ENCODE measurements at regions not wholly inside any gene's neighbourhood (a gene's known extent, or its start where the extent isn't known, plus 50 kb on each side); places are given as distances from the start of the nearest gene placed in this dataset.

DNA sequence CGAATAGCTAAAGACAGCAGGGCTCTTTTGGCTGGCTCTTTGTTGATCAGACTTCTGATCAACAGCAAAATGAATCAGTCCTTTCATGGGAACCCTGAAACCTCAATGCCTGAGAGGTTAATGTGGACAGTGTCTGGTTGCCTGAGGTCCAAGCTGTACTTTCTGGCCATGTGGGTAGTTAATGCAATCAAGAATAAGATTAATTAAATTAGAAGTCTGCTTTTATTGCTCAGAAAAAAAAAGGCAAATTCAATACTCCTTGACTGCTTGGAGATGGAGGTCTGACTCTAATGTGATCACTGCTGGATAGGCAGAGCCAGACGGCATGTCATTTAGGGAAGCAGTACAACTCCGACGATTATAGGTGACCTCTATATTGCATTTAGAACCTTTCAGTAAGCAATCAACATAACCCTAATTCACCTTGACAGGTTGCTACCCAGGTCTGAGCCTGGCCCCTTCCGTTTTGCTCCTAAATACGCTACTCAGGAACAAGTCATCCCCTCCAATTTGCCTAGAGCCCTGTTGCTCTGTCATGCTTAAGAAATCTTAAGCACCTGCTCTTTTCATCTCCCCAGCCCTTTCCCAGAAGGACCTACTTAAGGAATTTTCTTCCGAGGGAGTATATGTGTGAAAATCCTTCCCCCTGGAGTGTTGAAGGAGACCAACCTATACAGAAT is 370.0 kb upstream of the SPTLC3 start:
- no peak for TF ChIP-seq JUND (IDR thresholded peaks at IDR 0.05; ENCODE audit: low read depth)
- DNase-seq (ENCODE audit: low read depth in 1 of 2, low spot score in 1 of 2), result no peak
- in situ Hi-C loops (cut with HindIII; ENCODE audit: low pct_unique_long_range_greater_than_20kb, low sequenced_read_pairs), result no loop called here

DNA sequence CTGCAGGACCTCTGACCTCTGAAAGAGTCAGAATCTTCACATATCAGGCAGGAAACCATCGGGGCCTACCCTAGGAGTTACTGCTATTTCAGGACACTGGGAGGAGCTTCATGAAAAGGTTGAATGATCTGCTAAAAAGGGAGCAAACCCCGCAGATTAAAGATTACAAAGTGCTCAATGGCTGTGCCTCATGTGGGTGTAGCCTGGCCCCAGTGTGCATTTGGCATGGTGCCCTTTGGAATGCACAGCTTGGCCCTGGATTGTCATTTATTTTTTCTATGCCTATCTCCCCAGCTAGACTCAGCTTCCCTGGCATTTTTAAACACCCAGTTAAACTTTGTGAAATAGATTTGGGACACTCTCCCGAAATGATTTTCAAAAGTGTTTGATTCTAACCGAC is 368.5 kb upstream of the SPTLC3 start:
- TF ChIP-seq JUND (IDR thresholded peaks at IDR 0.05; ENCODE audit: low read depth), result no peak

DNA sequence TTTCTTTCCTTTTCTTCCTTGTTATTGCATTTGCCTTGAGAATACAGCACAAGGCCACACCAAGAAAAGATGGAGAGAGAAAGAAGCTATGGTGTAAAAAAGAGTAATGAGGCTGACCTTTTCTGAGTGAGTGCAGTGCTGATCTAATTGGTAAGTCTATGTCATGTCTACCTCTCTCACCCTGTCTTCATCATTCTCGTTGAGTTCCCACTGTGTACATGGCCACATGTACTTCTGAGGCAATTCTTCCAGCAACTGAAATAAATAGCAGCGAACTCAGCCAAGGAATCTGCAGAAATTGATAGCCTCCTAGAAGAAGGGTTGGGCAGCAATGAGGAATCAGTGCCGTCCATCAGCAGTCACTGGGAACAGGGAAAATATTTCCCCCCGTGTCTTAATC is 367.2 kb upstream of the SPTLC3 start:
- TF ChIP-seq JUND (IDR thresholded peaks at IDR 0.05; ENCODE audit: low read depth), result no peak
- in situ Hi-C loops (cut with HindIII; ENCODE audit: low pct_unique_long_range_greater_than_20kb, low sequenced_read_pairs), result no loop called here
- DNase-seq (ENCODE audit: low read depth in 1 of 2, low spot score in 1 of 2), result no peak

More for the DNA sequence above, 368.5 kb upstream of the SPTLC3 start:
- in situ Hi-C loops (cut with HindIII; ENCODE audit: low pct_unique_long_range_greater_than_20kb, low sequenced_read_pairs), result no loop called here
- DNase-seq (ENCODE audit: low read depth in 1 of 2, low spot score in 1 of 2), result no peak

DNA sequence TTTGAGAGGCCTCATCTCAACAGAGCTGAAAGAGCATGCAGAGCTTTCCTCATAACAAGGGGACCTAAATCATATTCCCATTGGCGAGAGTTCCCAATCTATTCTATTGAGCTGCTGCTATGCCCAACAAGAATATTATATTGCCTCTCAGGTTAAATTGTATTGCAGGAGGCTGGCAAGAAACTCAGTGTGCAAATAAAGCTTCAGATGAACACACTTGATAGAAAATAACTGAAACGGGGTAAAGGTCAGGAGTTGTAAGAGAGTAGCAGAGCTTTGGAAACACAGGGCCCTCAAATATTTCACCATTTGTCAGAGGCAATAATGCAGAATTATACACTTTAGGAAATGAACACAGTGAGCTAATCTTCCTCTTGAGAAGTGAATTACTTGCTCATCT is 364.3 kb upstream of the SPTLC3 start:
- TF ChIP-seq JUND (IDR thresholded peaks at IDR 0.05; ENCODE audit: low read depth), result no peak
- no peak for DNase-seq (ENCODE audit: low read depth in 1 of 2, low spot score in 1 of 2)
- in situ Hi-C loops (cut with HindIII; ENCODE audit: low pct_unique_long_range_greater_than_20kb, low sequenced_read_pairs), result no loop called here

DNA sequence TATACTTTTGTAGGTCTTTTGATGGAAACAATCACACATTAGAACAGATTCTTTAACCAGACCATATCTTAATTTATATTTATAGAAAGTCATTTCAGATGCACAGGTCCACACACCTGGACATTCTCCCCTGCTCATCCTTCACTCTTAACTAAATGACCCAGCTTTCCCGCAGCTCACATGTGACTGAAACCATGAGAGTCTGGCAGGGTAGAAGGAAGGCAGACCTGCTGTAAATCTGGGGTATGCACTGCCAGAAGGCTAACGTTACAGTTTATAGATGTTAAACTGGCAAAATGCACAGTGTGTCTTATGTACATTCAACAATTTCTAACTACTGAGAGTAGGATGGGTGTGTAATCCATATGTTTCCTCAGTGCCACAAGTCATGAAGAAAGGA is 359.5 kb upstream of the SPTLC3 start:
- no peak for TF ChIP-seq JUND (IDR thresholded peaks at IDR 0.05; ENCODE audit: low read depth)
- DNase-seq (ENCODE audit: low read depth in 1 of 2, low spot score in 1 of 2), result no peak
- in situ Hi-C loops (cut with HindIII; ENCODE audit: low pct_unique_long_range_greater_than_20kb, low sequenced_read_pairs), result no loop called here

DNA sequence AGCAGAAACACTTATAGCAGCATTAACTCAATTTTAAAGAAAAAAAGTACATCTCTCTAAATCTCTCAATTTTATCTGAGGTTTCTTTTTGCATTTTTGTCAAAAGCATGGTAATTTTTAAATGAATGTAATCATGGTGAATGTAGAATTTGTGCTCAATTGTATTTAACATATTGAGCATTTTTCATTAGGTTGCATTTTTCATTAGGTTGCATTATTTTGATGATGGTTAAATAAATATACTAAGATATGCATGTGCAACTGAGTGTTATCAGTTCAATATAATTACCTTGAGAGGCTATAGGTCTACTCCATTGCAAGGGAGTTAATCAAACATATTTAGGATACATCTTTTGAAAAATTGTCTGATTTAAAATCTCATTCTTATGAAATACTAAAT is 355.1 kb upstream of the SPTLC3 start:
- no peak for TF ChIP-seq JUND (IDR thresholded peaks at IDR 0.05; ENCODE audit: low read depth)
- no peak for DNase-seq (ENCODE audit: low read depth in 1 of 2, low spot score in 1 of 2)
- in situ Hi-C loops (cut with HindIII; ENCODE audit: low pct_unique_long_range_greater_than_20kb, low sequenced_read_pairs), result no loop called here

DNA sequence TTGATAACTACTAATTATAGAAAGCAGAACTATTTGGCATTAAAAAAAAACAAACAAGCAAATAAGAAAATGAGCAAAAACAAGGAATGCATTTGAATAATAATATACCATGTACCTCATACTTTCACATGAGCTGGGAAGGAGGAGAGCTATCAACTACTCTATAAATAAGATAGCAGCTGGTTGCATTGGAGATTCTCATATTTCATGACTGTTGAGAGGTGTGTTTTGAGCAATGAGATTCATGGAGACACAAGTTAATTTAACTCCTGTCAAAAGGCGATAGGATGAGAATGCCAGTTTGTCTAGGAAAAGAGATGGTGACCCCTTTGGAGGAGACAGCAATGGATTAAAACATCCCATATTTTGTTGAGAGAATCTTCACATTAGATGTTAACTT is 348.8 kb upstream of the SPTLC3 start:
- TF ChIP-seq JUND (IDR thresholded peaks at IDR 0.05; ENCODE audit: low read depth), result no peak
- in situ Hi-C loops (cut with HindIII; ENCODE audit: low pct_unique_long_range_greater_than_20kb, low sequenced_read_pairs), result no loop called here
- DNase-seq (ENCODE audit: low read depth in 1 of 2, low spot score in 1 of 2), result no peak

DNA sequence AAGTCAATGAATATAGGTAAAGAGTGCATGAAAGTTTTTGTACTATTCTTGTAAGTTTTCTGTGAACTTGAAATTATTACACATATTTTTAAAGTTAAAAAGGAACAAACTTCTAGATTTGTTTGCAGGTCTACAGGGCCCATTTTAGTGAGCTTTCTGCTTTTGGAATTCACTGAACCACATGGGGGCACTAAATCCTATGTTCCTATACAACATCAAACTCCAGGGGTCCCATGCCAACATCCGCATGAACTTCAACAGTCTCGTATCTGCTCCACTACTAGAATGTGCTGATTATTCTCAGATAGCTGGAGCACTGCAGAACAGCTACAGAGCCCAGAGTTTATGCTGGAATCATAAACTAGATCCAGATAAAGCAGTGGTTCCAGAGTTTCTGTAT is 347.9 kb upstream of the SPTLC3 start:
- in situ Hi-C loops (cut with HindIII; ENCODE audit: low pct_unique_long_range_greater_than_20kb, low sequenced_read_pairs), result no loop called here
- TF ChIP-seq JUND (IDR thresholded peaks at IDR 0.05; ENCODE audit: low read depth), result no peak
- DNase-seq (ENCODE audit: low read depth in 1 of 2, low spot score in 1 of 2), result no peak

DNA sequence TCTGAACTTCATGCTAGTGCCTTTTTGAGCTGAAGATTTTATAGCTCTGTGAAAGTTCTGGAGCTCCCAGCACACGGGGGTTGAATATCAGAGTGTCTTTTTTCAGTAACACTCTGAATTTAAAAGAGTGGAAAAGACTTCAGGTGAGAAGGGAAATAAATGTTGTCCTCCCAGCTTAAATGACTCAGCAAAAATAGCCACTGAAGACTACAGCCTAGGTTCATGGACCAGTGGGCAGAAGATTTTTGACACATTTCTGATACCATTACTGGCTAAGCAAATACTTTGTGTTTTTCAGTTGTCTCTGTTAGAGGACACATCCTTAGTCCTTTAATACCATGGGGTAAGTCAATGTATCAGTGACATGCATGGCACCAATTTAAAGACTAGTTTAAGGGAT is 338.5 kb upstream of the SPTLC3 start:
- no peak for DNase-seq (ENCODE audit: low read depth in 1 of 2, low spot score in 1 of 2)
- in situ Hi-C loops (cut with HindIII; ENCODE audit: low pct_unique_long_range_greater_than_20kb, low sequenced_read_pairs), result no loop called here
- no peak for TF ChIP-seq JUND (IDR thresholded peaks at IDR 0.05; ENCODE audit: low read depth)

DNA sequence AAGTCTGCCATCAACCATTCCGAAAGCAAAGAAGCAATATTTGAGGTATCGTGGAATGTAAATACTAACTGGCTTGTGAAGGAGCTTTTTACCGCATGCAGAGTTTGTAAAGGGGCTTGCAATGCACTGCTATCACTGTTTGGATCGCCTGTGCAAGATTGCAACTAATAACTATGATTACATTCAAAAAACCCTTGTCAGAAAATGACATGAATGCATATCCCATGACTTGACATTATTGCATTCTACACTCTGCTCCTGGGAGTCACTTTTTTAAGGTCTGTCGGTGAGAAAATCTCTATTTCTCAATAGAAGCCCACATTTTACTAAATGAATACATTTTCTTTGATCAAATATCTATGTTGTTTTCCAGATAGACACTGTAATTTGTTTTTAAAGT is 335.4 kb upstream of the SPTLC3 start:
- no peak for TF ChIP-seq JUND (IDR thresholded peaks at IDR 0.05; ENCODE audit: low read depth)
- in situ Hi-C loops (cut with HindIII; ENCODE audit: low pct_unique_long_range_greater_than_20kb, low sequenced_read_pairs), result no loop called here

DNA sequence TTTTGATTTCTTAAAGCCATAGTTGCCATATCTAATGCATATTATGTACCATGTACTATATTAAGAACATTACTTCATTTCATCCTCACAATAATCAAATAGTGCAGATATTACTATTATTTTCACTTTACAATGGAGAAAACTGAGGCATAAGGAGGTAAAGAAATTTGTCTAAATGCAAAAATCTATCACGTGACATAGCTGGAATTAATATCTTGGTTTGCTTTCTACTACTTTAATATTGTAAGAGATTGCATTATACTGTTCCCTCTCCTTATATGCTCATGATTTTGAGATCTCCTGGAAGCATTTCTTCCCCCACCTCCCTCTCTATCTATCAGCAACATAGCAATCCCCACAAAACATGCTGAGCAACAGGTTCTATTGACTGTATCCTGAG is 330.8 kb upstream of the SPTLC3 start:
- DNase-seq (ENCODE audit: low read depth in 1 of 2, low spot score in 1 of 2), result no peak
- in situ Hi-C loops (cut with HindIII; ENCODE audit: low pct_unique_long_range_greater_than_20kb, low sequenced_read_pairs), result no loop called here
- TF ChIP-seq JUND (IDR thresholded peaks at IDR 0.05; ENCODE audit: low read depth), result no peak

More for the DNA sequence above, 335.4 kb upstream of the SPTLC3 start:
- DNase-seq (ENCODE audit: low read depth in 1 of 2, low spot score in 1 of 2), result no peak

DNA sequence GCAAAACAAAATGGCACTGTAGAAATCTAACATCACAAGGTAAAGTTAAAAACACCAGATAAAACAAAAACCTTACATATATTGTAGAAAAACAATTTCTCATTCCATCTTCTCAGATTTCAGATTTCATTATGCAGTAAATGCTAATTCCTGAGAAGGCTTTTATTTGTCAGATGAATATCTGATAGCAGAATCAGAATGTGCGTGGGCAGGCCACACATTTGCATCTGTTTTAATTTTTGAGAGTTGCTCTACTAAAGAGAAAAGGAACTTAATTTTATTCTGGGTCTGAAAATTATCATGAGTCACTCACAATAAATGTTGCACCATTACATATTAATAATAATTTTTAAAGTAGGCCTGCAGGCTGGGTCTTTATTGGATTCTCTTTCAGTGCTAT is 329.3 kb upstream of the SPTLC3 start:
- in situ Hi-C loops (cut with HindIII; ENCODE audit: low pct_unique_long_range_greater_than_20kb, low sequenced_read_pairs), result no loop called here
- DNase-seq (ENCODE audit: low read depth in 1 of 2, low spot score in 1 of 2), result no peak
- TF ChIP-seq JUND (IDR thresholded peaks at IDR 0.05; ENCODE audit: low read depth), result no peak

DNA sequence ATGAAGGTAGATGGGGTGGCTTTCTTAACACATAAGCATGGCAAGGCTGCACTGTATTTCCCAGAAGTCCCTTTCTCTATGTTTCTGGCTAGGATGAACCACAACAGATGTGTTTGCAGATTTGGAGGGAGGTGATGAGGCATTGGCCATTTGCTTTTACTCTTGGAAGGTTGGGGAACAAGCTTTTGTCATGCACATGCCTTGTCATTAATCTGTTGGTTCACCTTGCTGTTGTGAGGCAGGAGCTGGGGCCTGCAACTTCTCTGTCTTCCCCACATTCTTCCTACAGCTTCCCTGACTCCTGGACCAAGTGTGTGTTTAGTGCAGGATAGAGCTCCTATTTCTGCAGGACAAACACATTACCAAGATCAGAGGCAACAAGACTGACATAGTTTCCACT is 326.2 kb upstream of the SPTLC3 start:
- in situ Hi-C loops (cut with HindIII; ENCODE audit: low pct_unique_long_range_greater_than_20kb, low sequenced_read_pairs), result no loop called here
- TF ChIP-seq JUND (IDR thresholded peaks at IDR 0.05; ENCODE audit: low read depth), result no peak
- DNase-seq (ENCODE audit: low read depth in 1 of 2, low spot score in 1 of 2), result no peak

DNA sequence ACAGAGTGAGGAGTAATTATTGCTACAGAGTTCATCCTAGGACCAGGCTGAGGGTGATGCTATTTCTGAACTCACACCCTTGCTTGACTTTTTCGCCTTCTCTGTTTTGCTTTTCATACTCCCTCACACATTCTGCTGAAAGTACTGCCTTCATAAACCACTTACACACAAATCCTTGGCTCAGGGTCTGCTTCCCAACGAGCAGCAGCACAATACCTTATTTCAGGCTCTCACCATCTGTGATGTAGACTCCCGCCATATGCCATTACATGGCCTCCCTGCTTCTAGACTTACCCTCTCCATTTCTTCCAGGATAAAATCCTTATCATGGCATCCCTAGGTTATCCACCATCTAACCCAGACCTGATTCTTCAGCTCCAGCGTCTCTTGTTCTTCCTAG is 321.3 kb upstream of the SPTLC3 start:
- no peak for TF ChIP-seq JUND (IDR thresholded peaks at IDR 0.05; ENCODE audit: low read depth)
- no peak for DNase-seq (ENCODE audit: low read depth in 1 of 2, low spot score in 1 of 2)
- in situ Hi-C loops (cut with HindIII; ENCODE audit: low pct_unique_long_range_greater_than_20kb, low sequenced_read_pairs), result no loop called here
